ENCODE measurements at regions not wholly inside any gene's neighbourhood (a gene's known extent, or its start where the extent isn't known, plus 50 kb on each side); places are given as distances from the start of the nearest gene placed in this dataset.

DNA sequence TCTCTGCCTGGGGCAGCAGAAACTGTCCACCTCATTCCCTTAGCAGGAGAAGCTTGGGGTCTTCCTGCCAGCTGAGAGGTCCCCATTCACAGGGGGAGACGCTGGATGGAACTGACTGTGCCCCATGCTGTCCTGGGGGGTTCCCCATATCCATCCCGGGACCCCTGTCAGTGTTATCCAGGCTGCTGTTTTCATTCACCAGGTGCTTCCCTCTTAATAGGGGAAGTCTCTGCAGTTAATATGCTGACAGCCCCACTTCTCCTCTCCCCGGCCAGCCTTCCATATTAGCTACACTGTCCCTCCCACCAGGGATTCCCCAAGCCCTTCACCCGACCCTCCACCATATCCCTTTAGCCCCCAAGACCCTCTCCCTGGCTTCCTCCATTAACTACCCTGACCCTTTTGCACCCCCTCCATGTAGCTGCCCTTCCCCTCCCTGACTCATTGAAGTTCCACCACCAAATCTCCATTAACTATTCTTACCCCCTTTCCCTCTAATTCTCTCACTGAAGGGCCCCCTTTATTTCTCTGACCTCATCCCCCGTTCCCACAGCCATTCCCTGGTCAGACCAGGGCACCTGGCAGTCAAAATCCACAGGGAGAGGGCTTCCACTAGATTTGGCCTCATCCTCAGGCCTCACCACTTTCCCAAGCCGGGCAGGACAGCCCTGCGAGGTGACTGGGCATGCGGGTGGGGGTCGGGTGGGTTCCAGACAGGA lies 92.0 kb upstream of the PAX2 start:
- Histone ChIP-seq H3K36me3 (ENCODE audit: control insufficient read depth in 2 of 2, insufficient read depth in 2 of 2, low read length in 2 of 2) (no peaks in the 10 kb centered on the region), H3K27me3 (ENCODE audit: control insufficient read depth in 2 of 2, insufficient read depth in 2 of 2, low read length in 2 of 2) (peaks cover 49 to 54% of the 10 kb centered on the region in 2 donors), H3K27ac (ENCODE audit: low read depth in 2 of 2, low read length in 2 of 2) (no peak overlapping the region), H3K9me3 (ENCODE audit: control insufficient read depth in 2 of 2, low read length in 2 of 2) (no peaks in the 10 kb centered on the region), H3K4me3 (ENCODE audit: low read length in 2 of 2) (no peak overlapping the region), H3K4me1 (ENCODE audit: control insufficient read depth in 2 of 2, insufficient read depth in 2 of 2, low read length in 2 of 2) (no peaks in the 10 kb centered on the region), H3K9ac (ENCODE audit: low read depth in 1 of 2, low read length in 2 of 2) (no peak overlapping the region)

DNA sequence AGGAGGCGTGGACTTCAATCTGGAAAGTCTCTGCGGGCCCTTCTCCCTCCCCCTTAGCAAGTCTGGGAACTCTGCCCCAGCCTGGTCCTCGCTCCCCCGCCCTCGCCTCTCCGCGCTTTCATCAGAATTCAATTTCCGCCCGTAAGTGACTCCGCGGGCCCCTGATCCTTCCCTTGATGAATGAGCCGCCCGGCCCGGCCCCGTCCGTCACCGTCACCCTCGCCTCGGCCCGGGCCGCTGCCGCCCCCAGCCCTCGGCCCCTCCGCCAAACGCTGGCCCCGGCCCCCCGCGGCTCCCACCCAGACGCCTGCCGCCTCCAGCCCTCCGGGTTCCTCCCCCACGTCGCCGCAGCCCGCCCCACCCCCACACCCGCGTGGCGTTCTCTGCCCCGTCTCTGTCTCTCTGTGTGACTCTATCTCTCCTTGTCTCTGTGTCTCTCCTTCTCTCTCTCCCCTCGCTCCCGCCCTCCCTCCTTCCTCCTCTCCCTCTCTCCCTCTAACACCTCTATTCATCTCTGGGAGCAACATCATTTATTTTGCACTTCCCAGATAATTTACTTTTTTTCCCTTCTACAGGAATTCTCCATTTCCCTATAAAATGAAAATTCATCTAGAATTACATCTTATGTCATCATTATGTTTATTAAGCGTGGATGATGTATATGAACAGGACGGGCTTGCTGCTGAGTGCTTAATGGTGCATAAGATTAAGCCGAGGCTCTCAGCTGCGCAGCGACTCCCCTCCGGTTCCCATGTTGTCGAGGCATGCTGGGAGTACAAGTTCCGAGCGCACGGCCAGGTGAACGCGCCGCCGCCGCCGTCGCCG lies 91.2 kb upstream of the PAX2 start:
- no peaks in the 10 kb centered on the region for H3K36me3 ChIP-seq (ENCODE audit: control insufficient read depth in 2 of 2, insufficient read depth in 2 of 2, low read length in 2 of 2)
- H3K27ac ChIP-seq (ENCODE audit: low read depth in 2 of 2, low read length in 2 of 2): no peak overlapping the region
- H3K9ac ChIP-seq (ENCODE audit: low read depth in 1 of 2, low read length in 2 of 2): no peak overlapping the region
- no peaks in the 10 kb centered on the region for H3K9me3 ChIP-seq (ENCODE audit: control insufficient read depth in 2 of 2, low read length in 2 of 2)
- no peak overlapping the region for H3K4me3 ChIP-seq (ENCODE audit: low read length in 2 of 2)
- peaks cover 52 to 57% of the 10 kb centered on the region in 2 donors for H3K27me3 ChIP-seq (ENCODE audit: control insufficient read depth in 2 of 2, insufficient read depth in 2 of 2, low read length in 2 of 2)
- H3K4me1 ChIP-seq (ENCODE audit: control insufficient read depth in 2 of 2, insufficient read depth in 2 of 2, low read length in 2 of 2): no peaks in the 10 kb centered on the region

DNA sequence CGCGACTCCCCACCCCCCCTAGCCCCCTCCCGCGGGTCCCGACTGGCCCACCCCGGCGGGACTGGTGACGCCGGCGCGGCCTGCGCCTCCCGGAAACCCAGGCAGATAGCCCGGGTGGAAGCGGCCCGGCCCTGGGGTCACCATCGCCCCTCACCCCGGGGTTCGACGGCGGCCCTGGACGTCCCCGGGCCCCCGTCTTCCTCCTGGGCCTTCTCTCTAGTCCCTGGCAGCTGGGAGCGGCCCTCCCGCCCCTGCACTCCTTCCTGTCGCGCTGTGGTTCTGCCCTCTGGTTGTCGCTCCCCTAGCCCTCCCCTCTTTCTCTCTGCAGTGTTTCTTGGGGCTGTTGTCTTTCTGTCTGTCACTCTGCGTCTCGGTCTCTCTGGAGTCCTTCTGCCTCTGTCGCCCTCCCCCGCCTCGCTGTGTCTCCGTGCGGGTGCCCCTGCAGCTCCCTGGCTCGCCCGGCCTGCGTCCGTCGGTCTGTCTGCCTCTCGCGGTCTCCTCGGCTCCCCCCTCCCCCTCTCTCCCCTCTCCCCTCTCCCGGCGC lies 90.5 kb upstream of the PAX2 start:
- Histone ChIP-seq H3K9ac (ENCODE audit: low read depth in 1 of 2, low read length in 2 of 2) (no peak overlapping the region), H3K27ac (ENCODE audit: low read depth in 2 of 2, low read length in 2 of 2) (no peak overlapping the region), H3K9me3 (ENCODE audit: control insufficient read depth in 2 of 2, low read length in 2 of 2) (no peaks in the 10 kb centered on the region), H3K27me3 (ENCODE audit: control insufficient read depth in 2 of 2, insufficient read depth in 2 of 2, low read length in 2 of 2) (peaks cover 56 to 62% of the 10 kb centered on the region in 2 donors), H3K4me1 (ENCODE audit: control insufficient read depth in 2 of 2, insufficient read depth in 2 of 2, low read length in 2 of 2) (no peaks in the 10 kb centered on the region), H3K36me3 (ENCODE audit: control insufficient read depth in 2 of 2, insufficient read depth in 2 of 2, low read length in 2 of 2) (no peaks in the 10 kb centered on the region), H3K4me3 (ENCODE audit: low read length in 2 of 2) (no peak overlapping the region)

DNA sequence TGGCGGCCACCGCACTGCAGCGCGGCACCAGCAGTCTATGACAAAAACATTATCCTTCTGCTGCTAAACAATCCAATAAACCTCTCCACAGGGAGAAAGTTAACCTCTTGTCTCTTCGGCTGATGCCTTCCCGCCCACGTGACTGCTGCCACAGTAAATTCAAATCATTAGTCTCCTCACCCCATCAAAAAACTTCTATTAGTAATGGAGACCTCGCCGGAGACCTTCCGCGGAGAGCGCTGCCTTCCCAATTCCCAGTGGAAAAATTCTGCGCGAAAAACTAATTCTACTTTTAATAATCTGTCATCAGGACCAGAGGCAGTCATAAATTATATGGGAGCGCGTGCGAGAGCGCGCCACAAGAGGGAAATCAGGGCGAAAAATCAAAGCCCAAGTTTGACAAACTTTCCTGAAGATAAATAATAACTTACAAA lies 90.0 kb upstream of the PAX2 start:
- Histone ChIP-seq H3K36me3 (ENCODE audit: control insufficient read depth in 2 of 2, insufficient read depth in 2 of 2, low read length in 2 of 2) (no peaks in the 10 kb centered on the region), H3K9ac (ENCODE audit: low read depth in 1 of 2, low read length in 2 of 2) (no peak overlapping the region), H3K4me1 (ENCODE audit: control insufficient read depth in 2 of 2, insufficient read depth in 2 of 2, low read length in 2 of 2) (no peaks in the 10 kb centered on the region), H3K27me3 (ENCODE audit: control insufficient read depth in 2 of 2, insufficient read depth in 2 of 2, low read length in 2 of 2) (peaks cover 61 to 67% of the 10 kb centered on the region in 2 donors), H3K4me3 (ENCODE audit: low read length in 2 of 2) (no peak overlapping the region), H3K9me3 (ENCODE audit: control insufficient read depth in 2 of 2, low read length in 2 of 2) (no peaks in the 10 kb centered on the region), H3K27ac (ENCODE audit: low read depth in 2 of 2, low read length in 2 of 2) (no peak overlapping the region)

GRCh38 chr10:100655760-100656421 lies 89.5 kb upstream of the PAX2 start:
- Histone ChIP-seq H3K27me3 (ENCODE audit: control insufficient read depth in 2 of 2, insufficient read depth in 2 of 2, low read length in 2 of 2) (peaks cover 65 to 68% of the 10 kb centered on the region in 2 donors), H3K36me3 (ENCODE audit: control insufficient read depth in 2 of 2, insufficient read depth in 2 of 2, low read length in 2 of 2) (no peaks in the 10 kb centered on the region), H3K4me1 (ENCODE audit: control insufficient read depth in 2 of 2, insufficient read depth in 2 of 2, low read length in 2 of 2) (no peaks in the 10 kb centered on the region), H3K9ac (ENCODE audit: low read depth in 1 of 2, low read length in 2 of 2) (no peak overlapping the region), H3K9me3 (ENCODE audit: control insufficient read depth in 2 of 2, low read length in 2 of 2) (no peaks in the 10 kb centered on the region), H3K27ac (ENCODE audit: low read depth in 2 of 2, low read length in 2 of 2) (no peak overlapping the region), H3K4me3 (ENCODE audit: low read length in 2 of 2) (no peak overlapping the region)

DNA sequence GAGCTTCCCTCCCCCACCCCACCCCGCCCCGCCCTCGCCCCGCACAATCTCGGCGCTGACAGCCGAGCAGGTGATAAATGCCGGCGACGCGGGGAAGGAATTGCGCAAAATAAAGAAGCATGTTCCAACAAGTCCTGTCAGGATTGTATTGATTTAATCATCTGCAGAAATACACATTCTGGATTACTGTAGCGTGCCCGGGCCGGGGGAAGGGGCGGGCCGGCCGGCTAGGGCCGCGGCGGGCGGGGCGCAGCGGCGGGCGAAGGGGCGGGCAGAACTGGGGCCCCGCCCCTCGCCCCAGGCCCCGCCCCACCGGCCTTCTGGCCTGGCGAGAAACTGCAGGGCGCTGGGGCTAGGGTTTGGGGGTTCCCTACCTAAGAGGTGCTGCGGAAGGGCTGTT lies 88.9 kb upstream of the PAX2 start:
- H3K4me3 ChIP-seq (ENCODE audit: low read length in 2 of 2): no peak overlapping the region
- H3K27ac ChIP-seq (ENCODE audit: low read depth in 2 of 2, low read length in 2 of 2): no peak overlapping the region
- H3K27me3 ChIP-seq (ENCODE audit: control insufficient read depth in 2 of 2, insufficient read depth in 2 of 2, low read length in 2 of 2): peaks cover 68 to 72% of the 10 kb centered on the region in 2 donors
- no peaks in the 10 kb centered on the region for H3K4me1 ChIP-seq (ENCODE audit: control insufficient read depth in 2 of 2, insufficient read depth in 2 of 2, low read length in 2 of 2)
- no peaks in the 10 kb centered on the region for H3K36me3 ChIP-seq (ENCODE audit: control insufficient read depth in 2 of 2, insufficient read depth in 2 of 2, low read length in 2 of 2)
- H3K9ac ChIP-seq (ENCODE audit: low read depth in 1 of 2, low read length in 2 of 2): no peak overlapping the region
- no peaks in the 10 kb centered on the region for H3K9me3 ChIP-seq (ENCODE audit: control insufficient read depth in 2 of 2, low read length in 2 of 2)

GRCh38 chr10:100658269-100658668 lies 87.1 kb upstream of the PAX2 start:
- H3K4me3 ChIP-seq (ENCODE audit: low read length in 2 of 2): no peak overlapping the region
- H3K27me3 ChIP-seq (ENCODE audit: control insufficient read depth in 2 of 2, insufficient read depth in 2 of 2, low read length in 2 of 2): peaks cover 65 to 69% of the 10 kb centered on the region in 2 donors
- H3K9me3 ChIP-seq (ENCODE audit: control insufficient read depth in 2 of 2, low read length in 2 of 2): no peaks in the 10 kb centered on the region
- no peak overlapping the region for H3K27ac ChIP-seq (ENCODE audit: low read depth in 2 of 2, low read length in 2 of 2)
- no peaks in the 10 kb centered on the region for H3K4me1 ChIP-seq (ENCODE audit: control insufficient read depth in 2 of 2, insufficient read depth in 2 of 2, low read length in 2 of 2)
- H3K36me3 ChIP-seq (ENCODE audit: control insufficient read depth in 2 of 2, insufficient read depth in 2 of 2, low read length in 2 of 2): no peaks in the 10 kb centered on the region
- H3K9ac ChIP-seq (ENCODE audit: low read depth in 1 of 2, low read length in 2 of 2): no peak overlapping the region

GRCh38 chr10:100659361-100660098 lies 85.9 kb upstream of the PAX2 start:
- Histone ChIP-seq H3K27ac (ENCODE audit: low read depth in 2 of 2, low read length in 2 of 2) (no peak overlapping the region), H3K4me3 (ENCODE audit: low read length in 2 of 2) (no peak overlapping the region), H3K4me1 (ENCODE audit: control insufficient read depth in 2 of 2, insufficient read depth in 2 of 2, low read length in 2 of 2) (no peaks in the 10 kb centered on the region), H3K36me3 (ENCODE audit: control insufficient read depth in 2 of 2, insufficient read depth in 2 of 2, low read length in 2 of 2) (no peaks in the 10 kb centered on the region), H3K9me3 (ENCODE audit: control insufficient read depth in 2 of 2, low read length in 2 of 2) (no peaks in the 10 kb centered on the region), H3K27me3 (ENCODE audit: control insufficient read depth in 2 of 2, insufficient read depth in 2 of 2, low read length in 2 of 2) (peaks cover 59 to 66% of the 10 kb centered on the region in 2 donors), H3K9ac (ENCODE audit: low read depth in 1 of 2, low read length in 2 of 2) (no peak overlapping the region)

- H3K9me3 ChIP-seq (ENCODE audit: control insufficient read depth in 2 of 2, low read length in 2 of 2): no peaks in the 10 kb centered on the region
- H3K27ac ChIP-seq (ENCODE audit: low read depth in 2 of 2, low read length in 2 of 2): no peak overlapping the region
- H3K4me3 ChIP-seq (ENCODE audit: low read length in 2 of 2): no peak overlapping the region
- H3K9ac ChIP-seq (ENCODE audit: low read depth in 1 of 2, low read length in 2 of 2): no peak overlapping the region
- no peaks in the 10 kb centered on the region for H3K4me1 ChIP-seq (ENCODE audit: control insufficient read depth in 2 of 2, insufficient read depth in 2 of 2, low read length in 2 of 2)
- H3K27me3 ChIP-seq (ENCODE audit: control insufficient read depth in 2 of 2, insufficient read depth in 2 of 2, low read length in 2 of 2): peaks cover 54 to 65% of the 10 kb centered on the region in 2 donors
- H3K36me3 ChIP-seq (ENCODE audit: control insufficient read depth in 2 of 2, insufficient read depth in 2 of 2, low read length in 2 of 2): no peaks in the 10 kb centered on the region
Observed at GRCh38 chr10:100660365-100660764, 85.0 kb upstream of the PAX2 start.

All from mucosa of rectum (tissue), 2 donors.